Loucy (cell line): ENCODE measurements at regions not wholly inside any gene's neighbourhood (a gene's known extent, or its start where the extent isn't known, plus 50 kb on each side); places are given as distances from the start of the nearest gene placed in this dataset.

Experiments
- H2AFZ ChIP-seq: fragments of 200-600 bp; sonication (generic); 2 replicates; pipeline ENCODE4 v1.6.0; 2016; ENCODE audit warnings: antibody characterized with exemption, mild to moderate bottlenecking, low read length, moderate library complexity
- H3F3A ChIP-seq: fragments of 200-600 bp; 2 replicates; pipeline ENCODE4 v1.6.0; 2016; ENCODE audit warnings: antibody characterized with exemption, low read depth, mild to moderate bottlenecking
- H3K27me3 ChIP-seq: fragments of 200-600 bp; sonication (generic); 2 replicates; pipeline ENCODE4 v1.6.1; 2014; ENCODE audit warnings: low read length, mild to moderate bottlenecking; ENCODE audit not compliant: insufficient read depth, poor library complexity, severe bottlenecking
- H3K36me3 ChIP-seq: fragments of 200-600 bp; sonication (generic); 2 replicates; pipeline ENCODE4 v1.6.1; 2016; ENCODE audit warnings: low read length; ENCODE audit not compliant: insufficient read depth
- H3K4me1 ChIP-seq: fragments of 200-600 bp; sonication (generic); 2 replicates; pipeline ENCODE4 v1.5.1; 2014; ENCODE audit warnings: low read length, mild to moderate bottlenecking; ENCODE audit not compliant: insufficient read depth, poor library complexity, severe bottlenecking
- H3K4me2 ChIP-seq: fragments of 200-600 bp; sonication (generic); 2 replicates; pipeline ENCODE4 v1.6.0; 2014; ENCODE audit warnings: antibody characterized with exemption, low read length, low read depth, mild to moderate bottlenecking; ENCODE audit not compliant: poor library complexity, severe bottlenecking
- H3K4me3 ChIP-seq: fragments of 200-600 bp; sonication (generic); 2 replicates; pipeline ENCODE4 v1.5.1; 2014; ENCODE audit warnings: low read length, mild to moderate bottlenecking, mixed read lengths; ENCODE audit not compliant: poor library complexity, severe bottlenecking
- H3K79me2 ChIP-seq: fragments of 200-600 bp; sonication (generic); 2 replicates; pipeline ENCODE4 v1.6.1; 2014; ENCODE audit warnings: low read length; ENCODE audit not compliant: insufficient read depth
- H3K9ac ChIP-seq: fragments of 200-600 bp; sonication (generic); 2 replicates; pipeline ENCODE4 v1.6.0; 2014; ENCODE audit warnings: mild to moderate bottlenecking, low read depth, low read length, moderate library complexity; ENCODE audit not compliant: poor library complexity, severe bottlenecking
- H3K9me2 ChIP-seq: fragments of 200-600 bp; sonication (generic); replicated peaks from 2 replicates; pipeline ENCODE4 v1.6.1; 2016; ENCODE audit warnings: low read depth, low read length, mixed read lengths
- H3K9me3 ChIP-seq: fragments of 200-600 bp; sonication (generic); 2 replicates; pipeline ENCODE4 v1.6.1; 2014; ENCODE audit warnings: mild to moderate bottlenecking, antibody characterized with exemption, low read length, low read depth; ENCODE audit not compliant: insufficient read depth
- H4K20me1 ChIP-seq: fragments of 200-600 bp; sonication (generic); 2 replicates; pipeline ENCODE4 v1.6.0; 2014; ENCODE audit warnings: antibody characterized with exemption, low read length, mild to moderate bottlenecking; ENCODE audit not compliant: insufficient read depth, poor library complexity, severe bottlenecking
- CTCF ChIP-seq: fragments of 200-600 bp; sonication (generic); conservative IDR thresholded peaks from 2 replicates; pipeline ENCODE4 v1.5.1; 2014; ENCODE audit warnings: mild to moderate bottlenecking, antibody characterized with exemption, low read length
- EZH2phosphoT487 ChIP-seq: fragments of 200-600 bp; IDR thresholded peaks from 2 replicates; pipeline ENCODE4 v1.6.1; 2018; ENCODE audit warnings: antibody characterized with exemption, mild to moderate bottlenecking, moderate library complexity, borderline replicate concordance

DNA sequence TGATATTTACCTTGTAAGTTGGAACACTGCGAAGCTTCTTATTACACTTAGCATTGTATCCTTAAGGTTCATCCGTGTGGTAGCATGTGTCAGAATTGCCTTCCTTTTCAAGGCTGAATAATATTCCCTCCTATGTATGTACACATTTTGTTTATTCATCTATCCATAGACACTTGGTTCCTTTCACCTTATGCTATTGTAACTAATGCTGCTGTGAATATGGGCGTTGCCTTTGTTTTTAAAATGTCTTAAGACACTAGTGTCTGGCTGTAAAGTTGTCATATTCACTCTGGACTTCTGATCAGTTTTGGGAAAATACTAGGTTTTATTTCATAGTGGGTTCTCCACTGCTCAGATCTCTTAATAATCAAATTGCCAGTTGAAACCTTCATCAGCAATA lies 383.3 kb upstream of the PRR16 start:
- Histone ChIP-seq H3F3A (no peaks in the 10 kb centered on the region), H3K9me2 (no peaks in the 10 kb centered on the region), H3K27me3 (no peaks in the 10 kb centered on the region), H3K4me2 (no peak overlapping the region), H3K4me3 (no peak overlapping the region), H2AFZ (no peak overlapping the region), H3K79me2 (no peaks in the 10 kb centered on the region), H3K9ac (no peak overlapping the region), H4K20me1 (no peaks in the 10 kb centered on the region), H3K36me3 (no peaks in the 10 kb centered on the region), H3K4me1 (no peaks in the 10 kb centered on the region), H3K9me3 (no peaks in the 10 kb centered on the region)
- TF ChIP-seq CTCF (no peak), EZH2phosphoT487 (no peak)

- H3K9me3 ChIP-seq: no peaks in the 10 kb centered on the region
- TF ChIP-seq CTCF (peak; percentile 27; the same call in 1 of the 2 replicates), EZH2phosphoT487 (no peak)
- no peaks in the 10 kb centered on the region for H3K27me3 ChIP-seq
- no peaks in the 10 kb centered on the region for H3K79me2 ChIP-seq
- H3F3A ChIP-seq: no peaks in the 10 kb centered on the region
- H4K20me1 ChIP-seq: no peaks in the 10 kb centered on the region
- no peak overlapping the region for H3K4me3 ChIP-seq
- H3K36me3 ChIP-seq: no peaks in the 10 kb centered on the region
- no peak overlapping the region for H3K4me2 ChIP-seq
- H2AFZ ChIP-seq: no peak overlapping the region
- H3K9me2 ChIP-seq: no peaks in the 10 kb centered on the region
- no peak overlapping the region for H3K9ac ChIP-seq
- H3K4me1 ChIP-seq: no peaks in the 10 kb centered on the region
Observed at GRCh38 chr5:120082316-120083068, 381.6 kb upstream of the PRR16 start.

DNA sequence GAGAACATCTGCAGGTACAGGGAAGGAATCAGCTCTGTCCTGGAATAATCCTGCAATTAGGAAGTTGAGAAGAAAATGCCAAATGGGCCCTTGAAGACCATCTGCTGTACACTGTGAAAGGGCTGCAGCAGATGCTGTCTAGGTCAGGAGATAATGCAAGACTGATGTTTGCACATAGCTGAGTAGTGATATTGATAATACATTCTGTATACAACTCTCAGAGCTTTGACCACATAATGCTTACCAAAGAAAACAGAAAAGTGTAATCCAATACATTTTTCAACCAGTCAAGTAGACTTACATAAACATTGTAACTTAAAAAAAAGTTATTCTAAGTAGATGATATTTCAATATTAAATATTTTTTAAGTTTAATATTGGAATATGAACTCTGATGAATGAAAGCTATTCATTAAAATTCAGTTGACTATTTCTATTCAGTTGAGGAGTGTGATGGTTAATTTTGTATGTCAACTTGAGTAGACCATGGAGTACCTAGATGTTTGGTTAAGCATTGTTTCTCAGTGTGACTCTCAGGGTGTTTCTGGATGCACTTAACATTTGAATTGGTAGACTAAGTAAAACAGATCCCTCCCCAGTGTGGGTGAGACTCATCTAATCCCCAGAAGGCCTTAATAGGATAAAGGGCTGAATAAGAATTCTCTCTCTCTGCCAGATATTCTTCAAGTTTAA lies 380.1 kb upstream of the PRR16 start:
- Histone ChIP-seq H3K9me2 (no peaks in the 10 kb centered on the region), H3F3A (no peaks in the 10 kb centered on the region), H3K79me2 (no peaks in the 10 kb centered on the region), H3K4me1 (no peaks in the 10 kb centered on the region), H3K36me3 (no peaks in the 10 kb centered on the region), H2AFZ (no peak overlapping the region), H3K4me2 (no peak overlapping the region), H3K27me3 (no peaks in the 10 kb centered on the region), H3K9me3 (no peaks in the 10 kb centered on the region), H3K4me3 (no peak overlapping the region), H3K9ac (no peak overlapping the region), H4K20me1 (no peaks in the 10 kb centered on the region)
- TF ChIP-seq EZH2phosphoT487 (no peak), CTCF (no peak)
